BE2C (cell line): ENCODE measurements at regions not wholly inside any gene's neighbourhood (a gene's known extent, or its start where the extent isn't known, plus 50 kb on each side); places are given as distances from the start of the nearest gene placed in this dataset.
A peak's percentile ranks its signal among the peaks of the same experiment; 100 is the strongest.
"Not testable (repeated sequence)": the region's sequence is repeated elsewhere in the genome, so short reads cannot be mapped to it uniquely, and the experiment has no call there.

Experiments used
- DNase-seq: peaks from one replicate; pipeline ENCODE4 v3.0.0-alpha.2; 2020
- H3K27me3 ChIP-seq: fragments of 250-450 bp; sonication (Bioruptor Pico); 2 replicates; pipeline ENCODE4 v1.5.1; 2020; ENCODE audit warnings: mild to moderate bottlenecking
- H3K36me3 ChIP-seq: fragments of 250-450 bp; sonication (Bioruptor Pico); 2 replicates; pipeline ENCODE4 v1.5.1; 2020; ENCODE audit warnings: mild to moderate bottlenecking
- H3K4me1 ChIP-seq: fragments of 250-450 bp; sonication (Bioruptor Pico); 2 replicates; pipeline ENCODE4 v1.5.1; 2020
- H3K4me3 ChIP-seq: 2 replicates; pipeline ENCODE4 v1.5.1; 2011; ENCODE audit warnings: low read depth, low read length
- H3K9me3 ChIP-seq: fragments of 250-450 bp; sonication (Bioruptor Pico); 2 replicates; pipeline ENCODE4 v1.5.1; 2020
- TF ChIP-seq, protein P1 (sequence below): IDR thresholded peaks from 2 replicates; pipeline ENCODE4 v1.5.1; 2012; ENCODE audit warnings: mild to moderate bottlenecking, low read depth, low read length

- no peak for DNase-seq
- Histone ChIP-seq H3K4me3 (no peak overlapping the region), H3K9me3 (no peaks in the 10 kb centered on the region), H3K36me3 (no peaks in the 10 kb centered on the region), H3K4me1 (no peaks in the 10 kb centered on the region), H3K27me3 (no peaks in the 10 kb centered on the region)
- TF ChIP-seq, protein P1, sequence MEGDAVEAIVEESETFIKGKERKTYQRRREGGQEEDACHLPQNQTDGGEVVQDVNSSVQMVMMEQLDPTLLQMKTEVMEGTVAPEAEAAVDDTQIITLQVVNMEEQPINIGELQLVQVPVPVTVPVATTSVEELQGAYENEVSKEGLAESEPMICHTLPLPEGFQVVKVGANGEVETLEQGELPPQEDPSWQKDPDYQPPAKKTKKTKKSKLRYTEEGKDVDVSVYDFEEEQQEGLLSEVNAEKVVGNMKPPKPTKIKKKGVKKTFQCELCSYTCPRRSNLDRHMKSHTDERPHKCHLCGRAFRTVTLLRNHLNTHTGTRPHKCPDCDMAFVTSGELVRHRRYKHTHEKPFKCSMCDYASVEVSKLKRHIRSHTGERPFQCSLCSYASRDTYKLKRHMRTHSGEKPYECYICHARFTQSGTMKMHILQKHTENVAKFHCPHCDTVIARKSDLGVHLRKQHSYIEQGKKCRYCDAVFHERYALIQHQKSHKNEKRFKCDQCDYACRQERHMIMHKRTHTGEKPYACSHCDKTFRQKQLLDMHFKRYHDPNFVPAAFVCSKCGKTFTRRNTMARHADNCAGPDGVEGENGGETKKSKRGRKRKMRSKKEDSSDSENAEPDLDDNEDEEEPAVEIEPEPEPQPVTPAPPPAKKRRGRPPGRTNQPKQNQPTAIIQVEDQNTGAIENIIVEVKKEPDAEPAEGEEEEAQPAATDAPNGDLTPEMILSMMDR: no peak
Observed at GRCh38 chr2:175686002-175686401, 316.1 kb downstream of the LNPK start.

GRCh38 chr2:175684466-175684865 lies 317.6 kb downstream of the LNPK start:
- Histone ChIP-seq H3K27me3 (no peaks in the 10 kb centered on the region), H3K4me3 (no peak overlapping the region), H3K9me3 (no peaks in the 10 kb centered on the region), H3K36me3 (no peaks in the 10 kb centered on the region), H3K4me1 (no peaks in the 10 kb centered on the region)
- no peak for DNase-seq
- TF ChIP-seq, protein P1: no peak

- no peaks in the 10 kb centered on the region for H3K9me3 ChIP-seq
- no peak overlapping the region for H3K4me3 ChIP-seq
- no peaks in the 10 kb centered on the region for H3K4me1 ChIP-seq
- DNase-seq: no peak
- no peaks in the 10 kb centered on the region for H3K36me3 ChIP-seq
- H3K27me3 ChIP-seq: no peaks in the 10 kb centered on the region
- TF ChIP-seq, protein P1: no peak
Observed at GRCh38 chr2:175679728-175680127, 322.3 kb downstream of the LNPK start.

- Histone ChIP-seq H3K27me3 (no peaks in the 10 kb centered on the region), H3K4me1 (no peaks in the 10 kb centered on the region), H3K36me3 (no peaks in the 10 kb centered on the region), H3K4me3 (no peak overlapping the region), H3K9me3 (no peaks in the 10 kb centered on the region)
- TF ChIP-seq, protein P1: no peak
- no peak for DNase-seq
Observed at GRCh38 chr2:175679231-175679630, 322.8 kb downstream of the LNPK start.

- H3K4me3 ChIP-seq: no peak overlapping the region
- no peaks in the 10 kb centered on the region for H3K36me3 ChIP-seq
- TF ChIP-seq, protein P1: no peak
- DNase-seq: no peak
- H3K4me1 ChIP-seq: no peaks in the 10 kb centered on the region
- H3K9me3 ChIP-seq: no peaks in the 10 kb centered on the region
- no peaks in the 10 kb centered on the region for H3K27me3 ChIP-seq
Observed at GRCh38 chr2:175677880-175678279, 324.2 kb downstream of the LNPK start.

DNA sequence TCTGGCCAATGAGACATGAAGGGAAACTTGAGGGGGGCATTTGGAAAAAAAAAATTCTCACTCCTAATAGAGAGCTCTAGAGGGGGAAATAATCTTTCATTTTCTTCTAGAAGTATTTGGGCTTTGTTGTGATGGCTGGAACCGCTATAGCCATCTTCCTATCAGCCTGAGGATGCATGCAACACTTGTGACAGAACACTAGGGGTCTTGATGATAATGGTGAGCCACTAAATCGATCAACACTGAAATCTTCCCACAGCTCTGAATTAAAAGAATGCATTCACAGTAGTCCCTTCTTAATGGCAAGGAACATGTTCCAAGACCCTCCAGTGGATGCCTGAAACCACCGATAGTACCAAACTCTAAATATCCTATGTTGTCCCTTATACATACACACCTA lies 325.3 kb downstream of the LNPK start:
- no peak for DNase-seq
- no peaks in the 10 kb centered on the region for H3K36me3 ChIP-seq
- H3K4me3 ChIP-seq: no peak overlapping the region
- H3K27me3 ChIP-seq: no peaks in the 10 kb centered on the region
- TF ChIP-seq, protein P1: peak; percentile 30; the same call in 1 of the 2 replicates
- H3K9me3 ChIP-seq: no peaks in the 10 kb centered on the region
- no peaks in the 10 kb centered on the region for H3K4me1 ChIP-seq

DNA sequence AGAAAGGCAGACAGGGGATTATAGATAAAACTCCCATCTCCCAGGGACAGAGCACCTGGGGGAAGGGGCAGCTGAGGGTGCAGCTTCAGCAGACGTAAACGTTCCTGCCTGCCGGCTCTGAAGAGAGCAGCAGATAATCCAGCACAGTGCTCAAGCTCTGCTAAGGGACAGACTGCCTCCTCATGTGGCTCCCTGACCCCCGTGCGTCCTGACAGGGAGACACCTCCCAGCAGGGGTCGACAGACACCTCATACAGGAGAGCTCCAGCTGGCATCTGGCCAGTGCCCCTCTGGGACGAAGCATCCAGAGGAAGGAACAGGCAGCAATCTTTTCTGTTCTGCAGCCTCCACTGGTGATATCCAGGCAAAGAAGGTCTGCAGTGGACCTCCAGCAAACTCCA lies 333.3 kb downstream of the LNPK start:
- H3K4me1 ChIP-seq, H3K9me3 ChIP-seq, H3K36me3 ChIP-seq, H3K4me3 ChIP-seq, H3K27me3 ChIP-seq: not testable (repeated sequence)
- peak; percentile 49 for DNase-seq
